ENCODE measurements at regions not wholly inside any gene's neighbourhood (a gene's known extent, or its start where the extent isn't known, plus 50 kb on each side); places are given as distances from the start of the nearest gene placed in this dataset.

- Histone ChIP-seq H3K36me3 (no peaks in the 10 kb centered on the region), H3K4me1 (peaks cover 17% of the 10 kb centered on the region), H3K27ac (no peak overlapping the region), H3K4me3 (no peak overlapping the region), H3K27me3 (ENCODE audit: low read depth) (no peaks in the 10 kb centered on the region), H3K9me3 (no peaks in the 10 kb centered on the region)
- ATAC-seq (no peak), DNase-seq (no peak)
- intact Hi-C loops (cut with DNase I): no loop called here
- TF ChIP-seq, protein P1, sequence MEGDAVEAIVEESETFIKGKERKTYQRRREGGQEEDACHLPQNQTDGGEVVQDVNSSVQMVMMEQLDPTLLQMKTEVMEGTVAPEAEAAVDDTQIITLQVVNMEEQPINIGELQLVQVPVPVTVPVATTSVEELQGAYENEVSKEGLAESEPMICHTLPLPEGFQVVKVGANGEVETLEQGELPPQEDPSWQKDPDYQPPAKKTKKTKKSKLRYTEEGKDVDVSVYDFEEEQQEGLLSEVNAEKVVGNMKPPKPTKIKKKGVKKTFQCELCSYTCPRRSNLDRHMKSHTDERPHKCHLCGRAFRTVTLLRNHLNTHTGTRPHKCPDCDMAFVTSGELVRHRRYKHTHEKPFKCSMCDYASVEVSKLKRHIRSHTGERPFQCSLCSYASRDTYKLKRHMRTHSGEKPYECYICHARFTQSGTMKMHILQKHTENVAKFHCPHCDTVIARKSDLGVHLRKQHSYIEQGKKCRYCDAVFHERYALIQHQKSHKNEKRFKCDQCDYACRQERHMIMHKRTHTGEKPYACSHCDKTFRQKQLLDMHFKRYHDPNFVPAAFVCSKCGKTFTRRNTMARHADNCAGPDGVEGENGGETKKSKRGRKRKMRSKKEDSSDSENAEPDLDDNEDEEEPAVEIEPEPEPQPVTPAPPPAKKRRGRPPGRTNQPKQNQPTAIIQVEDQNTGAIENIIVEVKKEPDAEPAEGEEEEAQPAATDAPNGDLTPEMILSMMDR (IDR thresholded peaks at IDR 0.05): no peak
Observed at GRCh38 chr5:148931453-148932057, 105.1 kb downstream of the ADRB2 start.

DNA sequence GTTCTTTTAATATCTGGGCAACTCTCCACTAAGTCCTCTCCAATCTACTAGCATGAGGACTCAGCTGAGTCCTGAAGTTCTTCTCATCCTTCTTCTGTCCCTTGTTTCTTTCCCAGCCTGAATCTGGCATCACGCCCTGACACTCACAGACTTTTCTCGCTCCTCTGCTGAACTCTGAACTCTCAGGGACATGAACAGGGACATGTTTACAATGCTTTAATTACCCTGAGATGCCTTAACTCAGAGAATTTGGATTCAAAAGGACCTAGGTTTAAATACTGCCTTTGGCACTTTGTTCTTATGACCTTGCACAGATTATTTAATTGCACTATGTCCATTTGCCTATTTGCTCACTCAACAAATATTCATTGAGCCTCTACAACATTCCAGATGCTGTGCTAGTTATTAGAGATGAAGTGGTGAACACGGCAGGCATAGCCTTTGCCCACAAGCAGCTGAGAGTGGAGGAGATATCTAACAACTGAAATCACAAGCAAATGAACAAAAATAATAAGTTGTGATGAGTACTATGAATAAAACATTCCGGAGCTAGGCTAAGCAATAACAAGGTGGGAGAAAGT is 106.0 kb downstream of the ADRB2 start:
- ATAC-seq: no peak

DNA sequence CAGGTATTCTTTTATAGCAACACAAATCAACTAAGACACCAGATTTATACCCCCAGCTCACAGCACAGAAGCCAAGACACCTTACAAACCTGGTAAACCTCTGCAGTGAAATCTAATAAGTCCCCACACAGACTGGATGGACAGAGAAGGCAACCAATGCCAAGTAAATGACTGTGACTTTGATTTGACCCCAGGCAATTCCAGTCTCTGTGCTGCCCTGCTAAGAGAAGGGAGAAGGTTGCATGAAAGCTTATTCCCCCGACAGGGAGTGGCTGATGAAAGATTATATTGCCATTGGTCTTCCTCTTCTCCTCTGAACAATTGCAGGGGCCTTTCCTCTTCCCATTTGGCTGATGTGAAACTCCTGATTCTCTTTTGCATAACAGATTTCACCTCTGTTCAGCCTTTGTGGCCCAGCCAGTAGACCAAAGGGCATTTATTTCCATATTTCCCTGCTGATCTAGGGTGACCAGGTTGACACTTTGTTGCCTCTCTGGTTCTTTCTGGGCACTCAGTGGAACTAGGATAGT is 107.6 kb downstream of the ADRB2 start:
- Histone ChIP-seq H3K27me3 (ENCODE audit: low read depth) (no peaks in the 10 kb centered on the region), H3K4me1 (peaks cover 17% of the 10 kb centered on the region), H3K9me3 (no peaks in the 10 kb centered on the region), H3K36me3 (no peaks in the 10 kb centered on the region), H3K4me3 (no peak overlapping the region), H3K27ac (no peak overlapping the region)
- ATAC-seq (peak in 1 of 2 donors; percentile 37), DNase-seq (no peak)
- TF ChIP-seq, protein P1 (IDR thresholded peaks at IDR 0.05): no peak
- intact Hi-C loops (cut with DNase I): no loop called here

More for the DNA sequence above, 106.0 kb downstream of the ADRB2 start:
- no peak overlapping the region for H3K4me3 ChIP-seq
- no peak for DNase-seq
- no peaks in the 10 kb centered on the region for H3K36me3 ChIP-seq
- H3K27ac ChIP-seq: no peak overlapping the region
- H3K4me1 ChIP-seq: peaks cover 22% of the 10 kb centered on the region
- intact Hi-C loops (cut with DNase I): no loop called here
- no peaks in the 10 kb centered on the region for H3K9me3 ChIP-seq
- TF ChIP-seq, protein P1 (IDR thresholded peaks at IDR 0.05): no peak
- H3K27me3 ChIP-seq (ENCODE audit: low read depth): no peaks in the 10 kb centered on the region

DNA sequence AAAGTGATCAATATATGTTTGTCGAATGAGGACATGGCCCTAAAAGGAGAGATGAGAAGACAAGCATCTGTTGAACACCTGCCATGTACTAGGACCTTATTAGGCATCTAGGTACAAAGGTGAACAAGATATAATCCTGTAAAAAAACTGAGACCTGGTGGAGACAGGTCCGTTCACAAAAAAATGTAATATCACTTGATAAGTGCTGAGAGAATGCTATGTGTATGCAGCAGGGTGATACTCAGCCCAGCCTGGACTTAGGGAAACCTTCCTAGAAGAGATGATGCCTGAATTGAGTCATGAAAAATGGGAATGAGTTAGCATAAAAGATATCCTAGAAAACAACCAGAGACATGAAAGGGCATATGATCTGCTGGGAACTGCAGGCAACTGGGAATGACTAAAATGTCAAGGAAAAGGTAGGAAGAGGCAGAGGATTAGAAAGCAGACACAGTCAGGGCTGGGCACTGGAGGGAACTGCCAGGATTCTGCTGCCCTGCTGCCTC is 108.5 kb downstream of the ADRB2 start:
- no peak overlapping the region for H3K4me3 ChIP-seq
- peaks cover 17% of the 10 kb centered on the region for H3K4me1 ChIP-seq
- H3K27ac ChIP-seq: no peak overlapping the region
- DNase-seq (no peak), ATAC-seq (no peak)
- no peaks in the 10 kb centered on the region for H3K9me3 ChIP-seq
- H3K27me3 ChIP-seq (ENCODE audit: low read depth): no peaks in the 10 kb centered on the region
- H3K36me3 ChIP-seq: no peaks in the 10 kb centered on the region
- TF ChIP-seq, protein P1 (IDR thresholded peaks at IDR 0.05): no peak
- intact Hi-C loops (cut with DNase I): no loop called here

- Histone ChIP-seq H3K36me3 (no peaks in the 10 kb centered on the region), H3K27ac (no peak overlapping the region), H3K4me3 (no peak overlapping the region), H3K9me3 (no peaks in the 10 kb centered on the region), H3K27me3 (ENCODE audit: low read depth) (no peaks in the 10 kb centered on the region), H3K4me1 (peaks cover 12% of the 10 kb centered on the region)
- intact Hi-C loops (cut with DNase I): no loop called here
- TF ChIP-seq, protein P1 (IDR thresholded peaks at IDR 0.05): no peak
- DNase-seq (no peak), ATAC-seq (no peak)
Observed at GRCh38 chr5:148937239-148937638, 110.8 kb downstream of the ADRB2 start.
